IPS-NIHi7 (cell line): ENCODE measurements at regions not wholly inside any gene's neighbourhood (a gene's known extent, or its start where the extent isn't known, plus 50 kb on each side); places are given as distances from the start of the nearest gene placed in this dataset.

Experiments used
- DNase-seq: peaks from one replicate; pipeline ENCODE4 v3.0.0; 2012; ENCODE audit warnings: mixed read lengths; ENCODE audit errors: extremely low spot score

DNA sequence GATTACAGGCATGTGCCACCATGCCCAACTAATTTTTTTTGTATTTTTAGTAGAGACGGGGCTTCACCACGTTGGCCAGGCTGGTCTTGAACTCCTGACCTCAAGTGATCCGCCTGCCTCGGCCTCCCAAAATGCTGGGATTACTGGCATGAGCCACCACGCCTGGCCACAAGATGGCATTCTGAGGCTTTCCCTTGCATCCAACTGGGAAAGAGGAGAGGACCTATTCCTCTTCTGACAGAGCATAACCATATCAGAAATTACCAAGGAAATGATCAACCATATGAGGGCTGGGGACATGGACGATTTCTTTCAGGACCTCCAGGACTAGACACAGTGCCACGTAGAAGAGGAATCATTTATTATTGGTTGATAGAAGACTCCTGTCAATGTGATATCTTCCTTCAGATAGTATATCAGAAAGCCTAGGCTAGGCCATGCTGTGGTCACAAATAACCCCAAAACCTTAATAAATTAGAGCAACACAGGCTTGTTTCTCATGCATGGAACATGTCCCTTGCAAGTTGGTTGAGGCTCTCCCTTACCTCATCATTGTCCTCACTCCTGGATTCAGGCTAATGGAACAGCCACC, 372.3 kb upstream of the IL12A start:
- peak; percentile 36 for DNase-seq

DNA sequence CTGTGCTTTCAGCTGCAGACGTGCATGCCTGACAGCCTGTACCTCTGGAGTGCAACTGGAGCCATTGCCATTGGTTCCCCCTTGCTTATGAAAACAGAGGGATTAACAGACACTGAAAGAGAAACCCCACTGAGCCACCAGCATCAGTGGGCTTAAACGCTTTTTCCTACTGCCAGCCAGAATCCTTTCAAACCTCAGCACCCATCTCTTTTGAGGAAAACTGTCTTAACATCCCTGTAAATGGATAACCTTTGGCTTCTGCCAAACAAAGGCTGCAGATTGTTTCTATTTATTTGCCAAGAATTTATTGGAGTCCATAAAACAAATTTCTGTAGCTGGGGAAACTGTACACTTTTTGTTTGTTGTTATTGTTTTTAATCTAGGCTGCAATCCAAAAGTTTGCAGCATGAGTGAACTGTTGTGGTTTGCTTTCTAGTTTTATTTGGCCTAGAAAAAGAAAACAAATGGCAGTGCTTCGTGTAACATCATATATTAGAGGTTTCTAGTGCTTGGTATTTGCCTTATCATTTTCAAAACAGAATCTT, 369.2 kb upstream of the IL12A start:
- no peak for DNase-seq

DNA sequence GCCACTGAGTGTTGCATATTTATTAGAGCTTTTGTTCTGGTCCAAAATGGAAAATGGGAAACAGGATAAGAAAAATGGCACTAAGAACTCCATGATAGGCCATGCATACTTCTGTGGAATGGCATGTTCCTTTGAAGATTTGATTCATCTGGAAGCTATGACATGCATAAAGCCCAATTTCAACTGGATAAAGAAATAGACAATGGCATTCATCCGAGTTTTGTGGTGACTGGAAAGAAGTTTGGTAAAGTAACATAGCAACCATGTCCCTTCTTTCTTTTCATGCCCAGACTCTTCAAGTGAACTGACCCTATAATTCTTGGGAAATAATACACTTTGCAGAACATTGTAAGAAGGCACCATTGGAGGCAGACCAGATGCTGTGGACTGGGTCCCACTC, 368.4 kb upstream of the IL12A start:
- no peak for DNase-seq

DNA sequence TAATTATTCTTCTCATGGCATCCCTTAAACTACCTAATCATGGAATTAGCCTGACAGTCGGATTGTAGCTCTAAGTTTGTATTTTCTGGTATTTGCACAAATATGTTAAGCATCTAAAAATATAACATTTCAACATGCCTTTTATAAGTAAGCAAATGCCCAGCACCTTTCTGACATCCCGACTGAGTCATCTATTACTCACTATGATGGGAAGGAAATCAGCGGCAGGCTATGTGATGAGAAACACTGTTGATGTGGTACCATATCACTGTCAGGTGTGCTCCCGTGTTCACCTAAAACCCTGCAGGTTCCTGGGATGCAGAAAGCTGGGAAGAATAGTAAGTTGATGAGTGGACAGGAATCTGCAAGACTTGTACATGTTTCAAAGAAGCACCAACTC, 367.8 kb upstream of the IL12A start:
- DNase-seq: no peak

DNA sequence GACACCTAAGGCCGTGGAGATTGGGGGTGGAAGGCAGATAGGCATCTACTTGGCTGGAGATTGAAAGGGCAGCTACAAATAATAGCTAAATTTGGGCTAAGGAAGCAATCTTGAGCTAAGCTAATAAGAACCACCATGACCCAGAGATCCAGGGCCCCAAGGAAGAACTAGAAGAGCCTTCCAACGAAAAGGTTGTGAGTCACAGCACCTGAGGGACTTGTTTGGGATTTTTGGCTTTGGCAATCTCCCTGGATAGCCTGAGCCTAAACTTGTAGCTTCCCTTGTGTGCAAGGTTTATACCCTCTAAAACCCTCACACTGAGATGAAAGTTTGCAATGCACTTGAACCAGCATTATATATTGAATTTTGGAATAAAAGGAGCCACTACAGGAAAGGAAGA, 364.0 kb upstream of the IL12A start:
- DNase-seq: no peak

DNA sequence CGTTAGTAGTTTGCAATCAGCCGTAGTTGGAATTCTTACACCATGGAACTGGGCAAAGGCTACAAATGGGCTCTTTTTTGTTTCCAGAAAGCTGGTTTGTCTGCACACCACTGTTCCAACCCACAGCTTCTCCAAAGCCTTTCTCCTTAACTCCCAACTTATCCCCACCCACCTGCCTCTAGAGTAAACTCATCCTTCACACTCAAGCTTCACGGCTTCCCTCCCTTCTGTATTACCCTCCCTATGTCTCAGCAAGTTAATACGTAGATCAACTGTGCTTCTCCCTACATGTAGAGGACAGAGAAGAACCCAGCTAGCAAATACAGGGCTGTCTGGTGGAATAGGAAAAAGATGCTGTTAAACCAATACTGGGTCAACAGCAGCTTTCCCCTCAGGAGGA, 363.0 kb upstream of the IL12A start:
- DNase-seq: no peak

DNA sequence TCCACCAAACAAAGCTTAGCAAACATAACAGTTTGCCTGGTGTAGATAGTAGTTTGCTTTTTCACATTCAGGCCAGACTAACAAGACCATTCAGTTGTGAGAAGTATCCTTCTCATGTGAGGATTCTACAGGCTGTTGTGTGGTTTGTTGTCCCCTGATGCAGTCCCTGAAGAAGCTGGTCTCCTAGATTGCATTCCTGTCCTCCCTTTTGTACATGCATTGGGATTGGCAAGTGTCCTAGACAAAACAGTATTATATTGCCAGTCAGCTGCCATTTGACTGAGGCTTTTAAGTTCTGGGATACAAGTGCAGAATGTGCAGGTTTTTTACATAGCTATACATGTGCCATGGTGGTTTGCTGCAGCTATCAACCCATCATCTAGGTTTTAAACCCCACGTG, 362.0 kb upstream of the IL12A start:
- DNase-seq: no peak

DNA sequence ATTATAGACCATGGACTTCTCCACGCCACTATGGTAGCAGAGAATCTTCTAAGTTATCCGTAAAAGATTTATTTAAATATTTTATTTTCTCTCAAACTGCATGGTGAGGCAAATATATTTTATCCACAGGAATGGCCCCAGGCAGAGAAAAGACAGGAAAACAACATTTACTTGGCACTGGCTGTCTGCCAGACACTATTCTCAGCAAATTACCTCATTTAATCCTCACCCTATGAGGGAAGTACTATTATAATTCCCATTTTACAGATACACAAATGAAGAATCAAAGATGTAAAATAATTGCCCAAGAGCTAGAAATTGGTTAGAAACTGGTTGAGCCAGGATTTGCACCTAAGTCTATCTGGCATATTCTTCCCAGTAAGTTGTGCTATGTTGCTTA, 361.4 kb upstream of the IL12A start:
- DNase-seq: no peak

DNA sequence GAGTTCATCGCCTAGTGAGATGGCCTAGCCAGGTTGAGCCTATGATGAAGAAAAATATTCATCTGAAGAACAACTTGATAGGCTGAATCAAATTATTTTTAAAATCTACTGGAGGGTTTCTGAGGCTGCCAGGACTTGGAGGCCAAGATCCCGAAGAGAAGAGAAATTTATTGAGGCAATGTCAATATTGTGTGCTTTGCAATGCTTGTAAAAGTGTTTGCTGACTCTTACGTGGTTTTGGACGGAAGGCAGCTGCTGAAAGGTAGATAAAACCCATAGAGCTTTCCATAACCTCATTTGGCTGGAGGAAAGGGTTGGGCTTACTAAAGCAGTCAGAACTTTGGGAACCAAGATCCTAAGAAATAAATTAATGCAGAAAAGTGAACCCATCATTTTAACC, 361.0 kb upstream of the IL12A start:
- DNase-seq: no peak

DNA sequence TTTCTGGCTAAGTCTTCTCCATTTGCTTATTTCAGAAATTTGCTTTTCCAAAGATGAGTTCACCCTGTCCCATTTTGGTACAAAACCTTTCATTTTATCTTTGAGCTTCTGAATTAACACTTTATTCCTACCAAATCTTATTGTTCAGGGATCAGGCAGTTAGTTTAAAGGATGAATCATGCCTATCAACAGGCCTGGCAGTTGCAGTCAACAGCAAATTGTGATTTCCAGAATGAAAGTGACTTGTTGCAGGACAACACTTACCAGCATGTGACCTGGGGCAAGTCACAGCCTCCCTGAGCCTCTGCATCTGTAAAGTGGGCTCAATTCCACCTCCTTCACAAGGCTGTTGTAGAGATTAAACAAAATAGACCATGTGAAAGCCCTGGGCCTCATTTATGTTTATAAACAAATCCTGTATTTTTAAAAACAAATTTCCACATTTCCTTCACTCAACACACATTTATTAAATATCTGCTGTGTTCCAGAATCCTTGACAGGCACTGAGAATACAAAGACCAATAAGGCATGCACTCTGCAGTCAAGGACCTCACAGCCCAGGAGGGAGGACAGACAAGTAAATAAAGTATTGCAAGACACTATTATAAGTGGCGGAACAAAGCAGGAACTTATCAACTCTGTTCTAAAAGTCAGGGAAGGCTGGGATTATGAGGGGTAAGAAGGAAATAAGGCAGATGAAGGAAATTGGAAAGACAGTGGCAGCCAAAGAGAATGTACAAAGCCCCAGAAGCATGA, 359.1 kb upstream of the IL12A start:
- DNase-seq: no peak

DNA sequence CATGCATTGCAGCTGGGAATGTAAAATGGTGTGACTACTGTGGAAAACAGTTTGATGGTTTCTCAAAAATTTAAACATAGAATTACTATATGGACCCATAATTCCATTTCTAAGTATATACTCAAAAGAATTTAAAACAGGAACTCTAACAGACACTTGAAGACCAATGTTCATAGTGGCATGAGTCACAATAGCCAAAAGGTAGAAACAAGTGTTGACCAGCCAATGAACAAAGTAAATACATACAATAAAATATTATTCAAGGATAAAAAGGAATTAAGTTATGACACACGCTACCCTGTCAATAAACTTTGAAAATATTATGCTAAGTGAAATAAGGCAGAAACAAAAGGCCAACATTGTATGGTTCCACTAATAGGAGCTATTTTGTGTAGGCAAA, 357.4 kb upstream of the IL12A start:
- DNase-seq: no peak

DNA sequence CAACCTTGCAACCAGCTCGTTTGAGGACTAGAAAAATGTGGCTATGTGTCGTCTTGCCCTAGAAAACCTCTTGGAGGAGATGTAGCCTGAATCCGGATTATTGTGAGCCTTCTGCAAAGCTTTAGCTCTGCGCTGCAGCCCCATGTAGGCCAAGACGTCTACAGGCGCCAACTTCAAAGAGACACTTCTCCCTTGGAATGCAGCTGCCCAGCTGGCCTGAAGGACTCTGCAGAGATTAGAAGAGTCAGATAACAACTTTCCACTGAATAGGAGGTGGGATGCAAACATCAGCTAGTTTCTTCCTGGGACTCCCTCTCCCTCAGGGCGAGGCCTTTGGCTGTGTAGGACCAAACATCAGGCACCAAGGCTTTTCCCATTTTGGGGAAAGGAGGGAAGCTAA, 356.5 kb upstream of the IL12A start:
- DNase-seq: peak; percentile 33

DNA sequence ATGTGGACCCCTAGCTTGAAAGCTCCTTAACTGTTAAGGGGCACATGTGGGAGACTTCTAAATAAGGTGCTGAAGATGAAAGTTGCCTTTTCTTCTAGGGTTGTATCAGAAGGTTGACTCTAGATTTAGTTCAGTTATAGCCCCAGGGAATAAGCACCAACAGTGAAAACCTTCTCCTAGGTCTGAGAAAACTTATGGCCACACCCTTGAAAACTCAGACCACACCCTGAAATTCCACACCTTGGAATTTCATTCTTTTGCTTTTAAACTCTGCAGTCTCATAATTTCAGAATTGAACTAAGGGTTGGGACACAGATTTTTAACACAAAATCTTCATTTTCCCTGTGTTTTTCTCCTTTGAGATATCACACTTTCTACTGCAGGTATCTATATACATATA, 355.8 kb upstream of the IL12A start:
- DNase-seq: no peak

DNA sequence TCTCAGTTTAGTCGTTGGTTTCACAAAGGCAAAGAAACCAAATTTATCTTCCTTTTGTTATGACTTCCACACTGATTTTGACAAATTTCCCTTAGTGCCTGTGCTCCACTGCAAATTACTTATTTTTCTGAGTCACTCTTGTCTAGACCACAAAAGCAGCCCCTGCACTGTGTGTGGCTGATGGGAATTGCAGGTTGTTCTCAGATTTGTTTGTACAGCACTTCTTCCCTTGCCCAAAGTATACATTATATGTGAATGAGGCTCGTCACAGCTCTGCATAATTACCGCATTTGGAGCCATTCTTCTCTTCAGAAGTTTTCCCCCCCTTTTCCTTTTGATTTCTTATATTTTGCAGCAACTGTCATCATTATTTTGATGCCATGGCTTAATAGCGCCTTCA, 354.2 kb upstream of the IL12A start:
- no peak for DNase-seq

DNA sequence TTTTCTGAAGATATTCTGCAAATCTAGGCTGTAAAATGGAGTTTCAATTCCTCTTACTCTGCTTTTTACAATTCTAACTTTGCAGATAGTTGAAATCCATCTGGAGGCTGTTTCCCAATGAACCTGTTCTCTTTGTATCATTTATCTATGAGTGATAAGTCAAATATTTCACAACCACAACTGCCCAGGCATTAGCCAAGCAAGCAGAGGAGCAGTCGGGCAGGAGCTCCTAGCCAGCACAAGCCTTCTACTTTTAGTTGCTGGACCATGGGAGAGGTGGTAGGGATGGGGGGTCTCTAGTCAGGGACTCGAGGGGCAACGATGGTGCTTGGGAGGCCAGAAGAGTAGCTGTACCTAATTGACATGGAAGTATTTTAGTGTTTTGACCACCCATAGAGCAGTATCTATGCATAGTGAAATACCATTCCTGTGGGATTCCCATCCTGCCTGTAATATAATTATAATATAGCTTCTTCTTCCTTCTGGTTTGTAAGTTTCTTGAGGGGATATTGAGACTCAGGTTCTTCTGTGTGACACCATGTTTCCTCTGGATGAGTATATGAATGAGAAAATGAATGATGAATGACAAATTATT, 353.5 kb upstream of the IL12A start:
- no peak for DNase-seq

DNA sequence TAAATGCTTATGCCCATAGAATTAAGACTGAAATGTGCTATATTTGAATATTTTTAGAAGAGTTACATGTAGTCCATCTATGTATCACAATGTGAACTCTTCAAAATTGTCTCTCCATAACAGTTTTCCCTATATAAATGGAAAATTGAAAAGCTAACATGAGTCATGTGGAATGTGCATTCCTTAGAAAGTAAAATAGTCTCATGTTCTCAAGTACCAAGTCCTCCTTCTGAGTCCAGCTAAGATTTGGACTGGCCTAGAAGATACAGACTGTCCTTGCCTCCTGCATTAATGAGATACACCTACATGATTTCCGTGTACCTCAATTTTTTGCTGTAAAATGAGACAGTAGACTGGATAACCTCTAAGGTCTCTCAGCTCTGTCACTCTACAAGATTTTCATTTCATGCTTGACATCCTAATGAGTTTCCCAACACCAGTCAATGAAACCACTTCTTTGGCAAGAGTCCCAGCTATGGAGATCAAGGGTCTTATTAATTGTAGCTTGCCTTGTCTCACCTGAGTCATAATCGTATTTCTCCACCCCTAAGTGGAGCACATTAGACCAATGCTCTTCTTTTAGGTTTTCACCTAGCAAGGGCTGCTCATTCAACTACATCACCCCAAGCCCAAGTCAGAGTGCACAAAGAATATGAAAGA, 350.6 kb upstream of the IL12A start:
- no peak for DNase-seq

DNA sequence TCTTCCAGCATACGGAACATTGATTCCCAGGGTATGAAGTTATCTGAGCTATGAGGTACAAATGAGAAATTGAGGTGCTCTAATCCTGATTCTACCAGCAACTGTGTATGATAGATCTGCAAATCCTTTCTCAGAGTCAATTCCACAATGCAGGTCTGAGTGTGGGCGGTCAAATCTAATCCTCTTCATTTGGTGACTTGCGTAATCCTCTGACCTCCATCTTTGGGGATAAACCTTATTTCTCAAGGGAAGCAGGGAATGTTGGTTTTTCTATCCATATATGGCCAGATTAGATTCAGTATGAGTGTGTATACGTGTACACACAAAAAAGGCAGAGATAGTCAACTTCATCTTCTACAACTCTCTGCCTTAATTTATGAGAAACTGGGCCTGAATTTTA, 348.4 kb upstream of the IL12A start:
- DNase-seq: no peak

DNA sequence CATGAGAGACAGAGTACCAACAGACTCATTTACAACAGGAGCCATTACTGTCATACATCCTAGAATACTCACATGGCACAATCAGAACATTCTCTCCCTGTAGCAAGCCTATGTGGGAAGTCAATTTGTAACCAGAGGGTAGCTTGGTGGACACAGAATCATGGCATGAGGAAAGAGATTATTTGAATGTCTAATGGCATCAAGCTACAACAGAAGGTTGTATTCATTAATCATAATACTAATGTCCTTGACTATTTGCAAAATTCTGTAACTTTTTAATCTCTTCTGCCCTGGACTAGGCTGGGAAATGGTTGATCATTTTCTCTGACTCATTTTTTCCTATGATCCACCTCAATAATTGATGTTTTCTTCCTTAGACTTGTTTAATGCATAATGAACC, 345.2 kb upstream of the IL12A start:
- no peak for DNase-seq

DNA sequence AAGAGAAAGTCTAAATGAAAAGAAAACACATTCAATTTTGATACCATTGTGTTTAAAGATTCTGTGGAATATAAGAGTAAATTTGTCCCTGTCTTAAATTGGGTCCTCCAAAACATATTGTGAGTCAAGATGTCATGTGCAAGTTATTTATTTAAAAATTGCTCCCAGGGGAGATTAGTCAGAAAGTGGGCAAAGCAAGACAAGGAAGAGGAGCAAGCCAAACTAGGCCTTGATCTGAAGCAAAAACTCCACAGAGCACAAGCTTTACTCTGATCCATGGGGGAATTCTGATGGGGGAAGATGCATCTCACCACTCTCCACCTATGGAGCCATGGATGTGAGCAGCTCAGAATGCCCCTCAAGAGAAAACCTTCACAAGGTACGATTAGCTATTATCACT, 342.8 kb upstream of the IL12A start:
- DNase-seq: no peak

DNA sequence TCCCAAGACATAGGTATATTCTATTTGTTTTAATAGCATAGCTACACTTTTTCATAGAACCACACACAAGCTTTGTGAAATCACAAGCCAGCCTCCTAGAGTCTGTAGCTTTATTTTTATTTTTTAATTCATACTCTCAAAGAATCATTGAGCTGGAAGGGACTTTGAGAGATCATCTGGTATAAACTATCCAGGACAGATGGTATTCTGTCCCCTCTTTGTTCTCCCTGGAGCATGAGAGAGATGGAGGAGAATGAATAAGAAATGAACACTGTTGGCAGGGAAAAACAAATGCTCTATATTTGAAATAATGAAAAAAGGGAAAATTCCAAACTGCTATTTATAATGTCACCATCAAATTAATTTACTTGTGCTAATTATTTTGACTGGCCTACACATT, 338.7 kb upstream of the IL12A start:
- no peak for DNase-seq

DNA sequence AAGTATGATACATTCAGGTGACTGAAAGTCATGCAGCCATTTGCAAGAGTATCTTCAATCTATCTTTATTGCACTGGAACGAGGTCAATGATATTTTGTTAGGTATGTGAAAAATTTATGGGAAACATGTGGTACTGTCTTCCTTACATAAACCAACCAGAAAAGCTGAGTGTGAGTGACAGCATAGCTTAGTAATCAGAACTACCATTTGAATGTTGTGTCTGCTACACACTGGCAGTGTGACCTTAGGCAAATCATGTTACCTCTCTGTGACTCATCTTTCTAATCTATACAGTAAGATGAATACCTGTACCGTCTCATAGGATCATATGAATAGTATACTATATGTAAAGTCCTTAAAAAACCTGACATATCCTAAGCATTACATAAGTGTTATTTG, 337.9 kb upstream of the IL12A start:
- no peak for DNase-seq

DNA sequence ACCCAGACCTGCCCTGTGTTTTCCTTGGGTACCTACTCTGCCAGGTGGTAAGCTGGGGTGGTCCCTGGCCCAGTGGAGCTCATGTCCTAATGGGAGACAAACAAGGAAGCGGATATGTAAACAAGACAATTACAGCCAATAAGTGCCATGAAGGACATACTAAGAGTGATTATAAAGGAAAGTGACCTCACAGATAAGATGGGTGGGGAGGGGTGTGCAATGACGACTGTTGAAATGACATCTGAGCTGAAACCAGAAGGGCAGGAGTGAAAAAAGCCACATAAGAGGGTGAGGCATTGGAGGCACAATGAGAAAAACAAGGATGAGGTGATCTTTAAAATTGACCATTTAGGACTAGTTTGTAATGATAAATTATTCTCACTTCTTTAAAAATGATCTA, 336.2 kb upstream of the IL12A start:
- no peak for DNase-seq
